Aorta (tissue), 5 donors: ENCODE measurements at regions not wholly inside any gene's neighbourhood (a gene's known extent, or its start where the extent isn't known, plus 50 kb on each side); places are given as distances from the start of the nearest gene placed in this dataset.

Experiments
- ATAC-seq: fragments of 200-7000 bp; cut with Tn5 transposase; one replicate; pipeline ENCODE4 v1.9.1; 2022; ENCODE audit warnings: moderate library complexity; ENCODE audit not compliant: low FRiP score
- DNase-seq, 2 donors: peaks; one replicate each; pipeline ENCODE4 v3.0.0-alpha.2; 2020
- H3K27ac ChIP-seq, 2 donors: one replicate each; pipeline ENCODE4 v1.5.1; 2013; ENCODE audit warnings: low read length in 2 of 2, mild to moderate bottlenecking in 2 of 2, moderate library complexity in 2 of 2, control low read depth in 1 of 2, inconsistent platforms in 1 of 2, low read depth in 1 of 2
- H3K27me3 ChIP-seq, 2 donors: one replicate each; pipeline ENCODE4 v1.6.1; 2013; ENCODE audit warnings: control low read depth in 1 of 2, low read length in 1 of 2, mild to moderate bottlenecking in 1 of 2, moderate library complexity in 1 of 2; ENCODE audit not compliant: insufficient read depth in 2 of 2, control insufficient read depth in 1 of 2
- H3K36me3 ChIP-seq, 2 donors: one replicate each; pipeline ENCODE4 v1.6.1; 2013; ENCODE audit warnings: control low read depth in 1 of 2, low read length in 1 of 2, mild to moderate bottlenecking in 1 of 2; ENCODE audit not compliant: insufficient read depth in 2 of 2, control insufficient read depth in 1 of 2
- H3K4me1 ChIP-seq, 2 donors: one replicate each; pipeline ENCODE4 v1.6.1; 2013; ENCODE audit warnings: low read length in 2 of 2, control low read depth in 1 of 2, mild to moderate bottlenecking in 1 of 2, moderate library complexity in 1 of 2; ENCODE audit not compliant: insufficient read depth in 2 of 2, control insufficient read depth in 1 of 2
- H3K4me3 ChIP-seq, 2 donors: one replicate each; pipeline ENCODE4 v1.5.1; 2013; ENCODE audit warnings: low read length in 2 of 2, control low read depth in 1 of 2, mild to moderate bottlenecking in 1 of 2
- H3K9me3 ChIP-seq: one replicate; pipeline ENCODE4 v1.6.1; 2013; ENCODE audit warnings: mild to moderate bottlenecking, low read length; ENCODE audit not compliant: control insufficient read depth
- WGBS, 2 donors: extraction: QIAGEN DNeasy Blood & Tissue Kit; methylation state at CpG; one replicate each; pipeline ENCODE4 v1.1.7; 2013; 5-methylcytosine and 5-hydroxymethylcytosine counted together
- intact Hi-C, 2 donors: fragments of 100-400 bp; cut with DNase I; formaldehyde crosslinking; loops; one replicate each; pipeline versions ENCODE4 v1.14.2 to v1.15.0; 2022
- donor health status: healthy with polysubstance abuse.
- donor health status: Bipolar disorder and iron deficiency.
- donor health status: DM: no; HTN: no; CAD: no.
- donor health status: DM: no; HTN: no; CAD: no.
- donor health status: DM: yes; HTN: yes; CAD: no.

GRCh38 chr10:1851762-1852161, 114.4 kb upstream of the ADARB2 start:
- DNase-seq, result no peak

GRCh38 chr10:1850971-1851527, 113.7 kb upstream of the ADARB2 start:
- H3K27ac ChIP-seq, result no peak overlapping the region
- ATAC-seq, result no peak
- 75 to 79% methylated on average over 6 of the region's 6 CpGs for WGBS, 2 donors
- no peak overlapping the region for H3K4me3 ChIP-seq
- H3K9me3 ChIP-seq, result no peaks in the 10 kb centered on the region
- intact Hi-C loops, result no loop called here
- no peaks in the 10 kb centered on the region for H3K27me3 ChIP-seq
- no peaks in the 10 kb centered on the region for H3K4me1 ChIP-seq
- DNase-seq, result no peak
- H3K36me3 ChIP-seq, result no peaks in the 10 kb centered on the region

More at GRCh38 chr10:1851762-1852161, 114.4 kb upstream of the ADARB2 start:
- no peak overlapping the region for H3K4me3 ChIP-seq
- H3K27me3 ChIP-seq, result no peaks in the 10 kb centered on the region
- ATAC-seq, result no peak
- no peaks in the 10 kb centered on the region for H3K4me1 ChIP-seq
- WGBS, 2 donors, result 95 to 96% methylated on average over 8 of the region's 8 CpGs
- intact Hi-C loops, result no loop called here
- H3K27ac ChIP-seq, result no peak overlapping the region
- no peaks in the 10 kb centered on the region for H3K36me3 ChIP-seq
- no peaks in the 10 kb centered on the region for H3K9me3 ChIP-seq

- DNase-seq (no peak), ATAC-seq (no peak)
- 85 to 88% methylated on average over 18 of the region's 18 CpGs for WGBS, 2 donors
- Histone ChIP-seq H3K27me3 (no peaks in the 10 kb centered on the region), H3K4me3 (no peak overlapping the region), H3K36me3 (no peaks in the 10 kb centered on the region), H3K4me1 (no peaks in the 10 kb centered on the region), H3K27ac (no peak overlapping the region), H3K9me3 (no peaks in the 10 kb centered on the region)
- intact Hi-C loops, result no loop called here
Measured at GRCh38 chr10:1847361-1847760, 110.0 kb upstream of the ADARB2 start.

DNA sequence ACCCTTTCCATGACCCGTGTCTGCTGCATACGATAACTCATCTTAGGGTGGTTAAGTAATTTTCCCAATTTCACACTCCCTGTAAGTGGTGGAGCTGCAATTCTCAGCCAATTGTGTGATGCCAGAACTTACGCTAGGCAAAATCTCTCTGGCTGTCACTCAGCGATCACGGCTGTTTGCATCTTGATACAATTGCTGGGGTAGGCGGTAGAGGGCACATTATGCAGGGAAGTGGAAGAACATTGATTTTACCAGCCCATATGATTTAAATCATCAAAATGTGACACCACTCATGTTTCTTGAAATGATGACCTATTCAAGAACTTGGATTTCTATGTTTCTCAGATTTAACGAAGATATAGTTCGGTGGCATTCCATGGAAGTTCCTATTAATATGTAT, 108.7 kb upstream of the ADARB2 start:
- 84 to 86% methylated on average over 8 of the region's 8 CpGs for WGBS, 2 donors
- Histone ChIP-seq H3K36me3 (no peaks in the 10 kb centered on the region), H3K9me3 (no peaks in the 10 kb centered on the region), H3K27ac (no peak overlapping the region), H3K4me3 (no peak overlapping the region), H3K27me3 (no peaks in the 10 kb centered on the region), H3K4me1 (no peaks in the 10 kb centered on the region)
- no peak for DNase-seq
- ATAC-seq, result no peak
- intact Hi-C loops, result no loop called here

- Histone ChIP-seq H3K27me3 (no peaks in the 10 kb centered on the region), H3K9me3 (no peaks in the 10 kb centered on the region), H3K4me3 (no peak overlapping the region), H3K36me3 (no peaks in the 10 kb centered on the region), H3K4me1 (no peaks in the 10 kb centered on the region), H3K27ac (no peak overlapping the region)
- ATAC-seq, result no peak
- intact Hi-C loops, result no loop called here
- DNase-seq, result no peak
- WGBS, 2 donors, result 75 to 87% methylated on average over 3 of the region's 3 CpGs
Measured at GRCh38 chr10:1841759-1842158, 104.4 kb upstream of the ADARB2 start.

DNA sequence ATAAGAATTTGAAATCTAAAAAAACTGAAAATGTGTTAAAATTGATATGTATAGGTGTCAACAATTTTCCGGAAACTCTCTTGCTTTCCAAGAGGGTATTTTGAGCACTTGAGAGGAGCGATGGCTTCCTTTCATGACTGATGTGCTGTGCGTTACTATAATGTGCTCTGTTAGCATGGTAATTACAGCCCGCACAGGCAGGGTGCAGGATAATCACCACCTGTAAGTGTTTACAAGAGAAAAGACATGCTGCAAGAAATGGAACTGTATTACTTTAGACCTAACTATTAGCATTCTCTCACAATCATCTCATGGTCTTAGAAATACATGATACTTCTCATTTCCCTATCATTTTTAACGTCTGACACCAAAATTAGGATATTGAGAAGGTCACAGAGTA, 92.4 kb upstream of the ADARB2 start:
- ATAC-seq, result no peak
- no peaks in the 10 kb centered on the region for H3K36me3 ChIP-seq
- peaks cover 8% of the 10 kb centered on the region for H3K9me3 ChIP-seq
- H3K4me1 ChIP-seq, result no peaks in the 10 kb centered on the region
- 57 to 81% methylated on average over 5 of the region's 5 CpGs for WGBS, 2 donors
- H3K27ac ChIP-seq, result no peak overlapping the region
- H3K4me3 ChIP-seq, result no peak overlapping the region
- DNase-seq, result no peak
- intact Hi-C loops, result no loop called here
- H3K27me3 ChIP-seq, result no peaks in the 10 kb centered on the region

DNA sequence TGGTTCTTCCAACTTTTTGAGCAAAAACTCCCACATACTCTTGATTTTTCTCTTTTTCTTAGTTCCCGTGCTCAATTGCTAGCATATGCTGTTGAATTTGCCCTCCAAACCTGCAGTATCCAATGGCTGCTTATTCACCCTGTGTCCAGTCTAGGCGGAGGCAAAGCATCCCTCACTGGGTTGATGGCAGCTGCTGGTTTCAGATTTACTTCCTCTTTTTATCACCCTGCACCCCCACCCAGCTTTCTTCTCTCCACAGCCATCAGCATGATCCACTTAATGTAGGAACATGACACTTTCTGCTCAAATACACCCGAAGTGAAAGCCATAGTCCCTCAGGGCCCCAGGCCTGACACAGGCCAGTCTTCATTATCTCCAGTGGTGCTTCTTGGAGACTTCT, 87.6 kb upstream of the ADARB2 start:
- 60 to 70% methylated on average over 3 of the region's 3 CpGs for WGBS, 2 donors
- no peak for DNase-seq
- H3K4me3 ChIP-seq, result no peak overlapping the region
- no peak for ATAC-seq
- H3K36me3 ChIP-seq, result no peaks in the 10 kb centered on the region
- H3K27ac ChIP-seq, result no peak overlapping the region
- intact Hi-C loops, result no loop called here
- H3K27me3 ChIP-seq, result no peaks in the 10 kb centered on the region
- peaks cover 8% of the 10 kb centered on the region for H3K9me3 ChIP-seq
- H3K4me1 ChIP-seq, result no peaks in the 10 kb centered on the region

DNA sequence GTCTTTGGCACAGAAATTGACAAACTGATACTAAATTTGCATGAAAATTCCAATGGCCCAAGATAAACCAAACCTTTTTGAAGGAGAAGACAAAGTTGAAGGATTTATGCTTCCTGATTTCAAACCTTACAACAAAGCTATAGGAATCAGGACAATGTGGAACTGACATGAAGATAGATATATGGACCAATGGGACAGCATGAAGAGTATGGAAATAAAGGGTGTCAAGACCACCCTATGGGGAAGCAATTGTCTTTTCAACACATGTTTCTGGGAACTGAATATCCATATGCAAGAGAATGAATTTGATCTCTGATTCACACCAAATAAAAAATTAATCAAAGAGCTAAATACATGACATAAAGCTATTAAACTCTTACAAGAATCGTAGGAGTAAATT, 77.2 kb upstream of the ADARB2 start:
- Histone ChIP-seq H3K27ac (no peak overlapping the region), H3K9me3 (no peaks in the 10 kb centered on the region), H3K27me3 (no peaks in the 10 kb centered on the region), H3K4me1 (no peaks in the 10 kb centered on the region), H3K4me3 (no peak overlapping the region), H3K36me3 (no peaks in the 10 kb centered on the region)
- ATAC-seq (no peak), DNase-seq (no peak)
- intact Hi-C loops, result no loop called here
- WGBS, 2 donors, result 77 to 87% methylated on average over 1 of the region's 1 CpG

- ATAC-seq, result no peak
- Histone ChIP-seq H3K4me1 (no peaks in the 10 kb centered on the region), H3K9me3 (no peaks in the 10 kb centered on the region), H3K27me3 (no peaks in the 10 kb centered on the region), H3K36me3 (no peaks in the 10 kb centered on the region), H3K4me3 (no peak overlapping the region), H3K27ac (no peak overlapping the region)
- WGBS, 2 donors, result 83 to 87% methylated on average over 27 of the region's 27 CpGs
- no peak for DNase-seq
- intact Hi-C loops, result no loop called here
Measured at GRCh38 chr10:1809139-1809741, 71.9 kb upstream of the ADARB2 start.
